Kidney (tissue), 13 donors: ENCODE measurements at regions not wholly inside any gene's neighbourhood (a gene's known extent, or its start where the extent isn't known, plus 50 kb on each side); places are given as distances from the start of the nearest gene placed in this dataset.

Experiments used
- DNase-seq, 5 donors: peaks; one replicate each; pipeline ENCODE4 v3.0.0-alpha.2; 2013 to 2020
- FAIRE-seq: peaks from 2 replicates; lab custom pipeline; 2012; peaks lifted over from hg19 to GRCh38; lab: Jason Lieb, UNC
- H3K27ac ChIP-seq, 2 donors: one replicate each; pipeline ENCODE4 v1.7.0; 2013; ENCODE audit warnings: low read depth in 2 of 2, low read length in 2 of 2, inconsistent platforms in 1 of 2
- H3K27me3 ChIP-seq: one replicate; pipeline ENCODE4 v1.7.1; 2013; ENCODE audit warnings: low read length, inconsistent platforms; ENCODE audit not compliant: control insufficient read depth, insufficient read depth
- H3K36me3 ChIP-seq, 3 donors: one replicate each; pipeline versions ENCODE4 v1.7.0 to v1.7.1; 2013; ENCODE audit warnings: low read length in 3 of 3, control low read depth in 1 of 3, inconsistent platforms in 1 of 3; ENCODE audit not compliant: insufficient read depth in 3 of 3, control insufficient read depth in 2 of 3
- H3K4me1 ChIP-seq, 3 donors: one replicate each; pipeline versions ENCODE4 v1.7.0 to v1.7.1; 2013; ENCODE audit warnings: low read length in 3 of 3, inconsistent platforms in 1 of 3, low read depth in 1 of 3; ENCODE audit not compliant: control insufficient read depth in 2 of 3, insufficient read depth in 2 of 3
- H3K4me3 ChIP-seq, 3 donors: one replicate each; pipeline versions ENCODE4 v1.7.0 to v1.8.1; 2013; ENCODE audit warnings: low read length in 3 of 3, control low read depth in 1 of 3, inconsistent platforms in 1 of 3
- H3K9ac ChIP-seq, 3 donors: one replicate each; pipeline versions ENCODE4 v1.7.0 to v1.7.1; 2013; ENCODE audit warnings: low read length in 3 of 3, control low read depth in 1 of 3, inconsistent platforms in 1 of 3
- H3K9me3 ChIP-seq, 3 donors: one replicate each; pipeline versions ENCODE4 v1.7.0 to v1.7.1; 2013; ENCODE audit warnings: low read length in 3 of 3, control low read depth in 1 of 3, inconsistent platforms in 1 of 3; ENCODE audit not compliant: control insufficient read depth in 2 of 3, insufficient read depth in 1 of 3
- CTCF ChIP-seq: IDR thresholded peaks from 3 replicates; pipeline ENCODE4 v1.5.1; 2012; ENCODE audit warnings: mild to moderate bottlenecking, moderate library complexity, borderline replicate concordance; ENCODE audit not compliant: insufficient read depth; ENCODE audit errors: extremely low read depth
- intact Hi-C: fragments of 100-400 bp; cut with DNase I; formaldehyde crosslinking; loops from one replicate; pipeline ENCODE4 v1.11.1; 2022
- donor health status: control.
- donor health status: control.
- donor health status: control.
- donor health status: control.
- donor health status: control.
- donor health status: DM: yes; HTN: yes; CAD: no.
- donor health status: Normal renal cell carcinoma (clear cell type).

GRCh38 chr4:82055156-82055555 lies 318.6 kb downstream of the HNRNPD start:
- DNase-seq: no peak
- no peaks in the 10 kb centered on the region for H3K36me3 ChIP-seq
- no peak overlapping the region for H3K27ac ChIP-seq
- H3K9me3 ChIP-seq: no peaks in the 10 kb centered on the region
- no peak overlapping the region for H3K9ac ChIP-seq
- no peak overlapping the region for H3K4me3 ChIP-seq
- no peak for FAIRE-seq
- intact Hi-C loops: no loop called here
- no peaks in the 10 kb centered on the region for H3K4me1 ChIP-seq
- no peaks in the 10 kb centered on the region for H3K27me3 ChIP-seq
- TF ChIP-seq CTCF: no peak

GRCh38 chr4:82053396-82053795 lies 320.4 kb downstream of the HNRNPD start:
- Histone ChIP-seq H3K27ac (no peak overlapping the region), H3K27me3 (no peaks in the 10 kb centered on the region), H3K36me3 (no peaks in the 10 kb centered on the region), H3K9ac (no peak overlapping the region), H3K9me3 (no peaks in the 10 kb centered on the region), H3K4me1 (no peaks in the 10 kb centered on the region), H3K4me3 (no peak overlapping the region)
- DNase-seq: no peak
- TF ChIP-seq CTCF: no peak
- intact Hi-C loops: no loop called here
- no peak for FAIRE-seq

- Histone ChIP-seq H3K36me3 (no peaks in the 10 kb centered on the region), H3K9ac (no peak overlapping the region), H3K27me3 (no peaks in the 10 kb centered on the region), H3K4me3 (no peak overlapping the region), H3K4me1 (no peaks in the 10 kb centered on the region), H3K27ac (no peak overlapping the region), H3K9me3 (no peaks in the 10 kb centered on the region)
- FAIRE-seq (no peak), DNase-seq (no peak)
- no peak for TF ChIP-seq CTCF
- intact Hi-C loops: no loop called here
Measured at GRCh38 chr4:82050796-82051195, 323.0 kb downstream of the HNRNPD start.

GRCh38 chr4:82049294-82049693 lies 324.5 kb downstream of the HNRNPD start:
- Histone ChIP-seq H3K4me1 (peaks cover 0 to 2% (median 0%) of the 10 kb centered on the region in 3 donors), H3K9me3 (no peaks in the 10 kb centered on the region), H3K27me3 (no peaks in the 10 kb centered on the region), H3K36me3 (no peaks in the 10 kb centered on the region), H3K9ac (no peak overlapping the region), H3K4me3 (no peak overlapping the region), H3K27ac (no peak overlapping the region)
- no peak for FAIRE-seq
- intact Hi-C loops: no loop called here
- TF ChIP-seq CTCF: no peak
- no peak for DNase-seq
